ENCODE measurements at regions not wholly inside any gene's neighbourhood (a gene's known extent, or its start where the extent isn't known, plus 50 kb on each side); places are given as distances from the start of the nearest gene placed in this dataset.

GRCh38 chr2:78486565-78486964 lies 538.9 kb upstream of the REG3G start:
- POLR2A ChIA-PET: no interaction called here
- peaks cover 9% of the 10 kb centered on the region for H3K4me1 Mint-ChIP-seq
- CTCF ChIA-PET: no interaction called here

More at GRCh38 chr2:78486565-78486964, 538.9 kb upstream of the REG3G start:
- Mint-ChIP-seq H3K9me3 (no peaks in the 10 kb centered on the region), H3K4me3 (no peak overlapping the region), H3K27ac (no peak overlapping the region), H3K27me3 (ENCODE audit: low read depth) (no peaks in the 10 kb centered on the region), H3K36me3 (no peaks in the 10 kb centered on the region)
- ATAC-seq (no peak), DNase-seq (ENCODE audit: low spot score) (no peak)
- no peak for TF ChIP-seq AFF4 (CRISPR knock-in tag; IDR thresholded peaks at IDR 0.05; ENCODE audit: borderline replicate concordance)
- no peak for TF ChIP-seq NFYB (CRISPR knock-in tag; conservative IDR thresholded peaks at IDR 0.05; ENCODE audit: low read depth)
- no peak for TF ChIP-seq ARID4B (CRISPR knock-in tag; IDR thresholded peaks at IDR 0.05; ENCODE audit: borderline replicate concordance)
- TF ChIP-seq IRF2 (CRISPR knock-in tag; IDR thresholded peaks at IDR 0.05; ENCODE audit: borderline replicate concordance, low read depth): no peak
- no peak for TF ChIP-seq FOXP1 (CRISPR knock-in tag; IDR thresholded peaks at IDR 0.05; ENCODE audit: borderline replicate concordance)
- TF ChIP-seq MYBL2 (CRISPR knock-in tag; IDR thresholded peaks at IDR 0.05): no peak
- TF ChIP-seq MXD4 (CRISPR knock-in tag; IDR thresholded peaks at IDR 0.05; ENCODE audit: borderline replicate concordance): no peak
- no peak for TF ChIP-seq ZNF512 (CRISPR knock-in tag; IDR thresholded peaks at IDR 0.05; ENCODE audit: borderline replicate concordance)
- TF ChIP-seq E2F4 (CRISPR knock-in tag; IDR thresholded peaks at IDR 0.05; ENCODE audit: borderline replicate concordance, low read depth): no peak
